Activated CD4-positive, alpha-beta memory T cell treated with anti-CD3 and anti-CD28 coated beads for 36 hours (primary cell): ENCODE measurements at regions not wholly inside any gene's neighbourhood (a gene's known extent, or its start where the extent isn't known, plus 50 kb on each side); places are given as distances from the start of the nearest gene placed in this dataset.

Experiments
- CTCF ChIA-PET: fragments of 350-600 bp; sonication (Branson Sonifier 250); formaldehyde crosslinking; loops from one replicate; lab custom pipeline; 2021; ENCODE audit warnings: antibody characterized with exemption, inconsistent platforms; lab: Charles Lee
- POLR2A ChIA-PET: fragments of 350-600 bp; sonication (Branson Sonifier 250); formaldehyde crosslinking; loops from one replicate; lab custom pipeline; 2021; ENCODE audit warnings: antibody characterized with exemption; lab: Charles Lee
- DNase-seq: peaks from one replicate; pipeline ENCODE4 v3.0.0-alpha.2; 2020
- H3K27ac Mint-ChIP-seq: one replicate; pipeline ENCODE4 v1.8.0; 2021; ENCODE audit warnings: mixed read lengths
- H3K27me3 Mint-ChIP-seq: one replicate; pipeline ENCODE4 v1.8.0; 2021; ENCODE audit warnings: mixed read lengths
- H3K36me3 Mint-ChIP-seq: one replicate; pipeline ENCODE4 v1.8.0; 2021; ENCODE audit warnings: mixed read lengths
- H3K4me1 Mint-ChIP-seq: one replicate; pipeline ENCODE4 v1.8.0; 2021; ENCODE audit warnings: low read depth, mixed read lengths
- H3K4me3 Mint-ChIP-seq: one replicate; pipeline ENCODE4 v1.8.0; 2021; ENCODE audit warnings: mild to moderate bottlenecking, mixed read lengths
- H3K9me3 Mint-ChIP-seq: one replicate; pipeline ENCODE4 v1.8.0; 2021; ENCODE audit warnings: mixed read lengths
- intact Hi-C: fragments of 100-400 bp; cut with micrococcal nuclease; formaldehyde crosslinking; loops from one replicate; pipeline ENCODE4 v1.15.1; 2023

GRCh38 chr1:82921759-82922158 is 1077.2 kb downstream of the TTLL7 start:
- no peaks in the 10 kb centered on the region for H3K36me3 Mint-ChIP-seq
- H3K27ac Mint-ChIP-seq = no peak overlapping the region
- no peak for DNase-seq
- H3K4me1 Mint-ChIP-seq = no peaks in the 10 kb centered on the region
- intact Hi-C loops = no loop called here
- H3K27me3 Mint-ChIP-seq = no peaks in the 10 kb centered on the region
- H3K9me3 Mint-ChIP-seq = no peaks in the 10 kb centered on the region
- ChIA-PET POLR2A (no interaction called here), CTCF (no interaction called here)
- no peak overlapping the region for H3K4me3 Mint-ChIP-seq

GRCh38 chr1:82920418-82921248 is 1078.3 kb downstream of the TTLL7 start:
- H3K27ac Mint-ChIP-seq = no peak overlapping the region
- H3K36me3 Mint-ChIP-seq = no peaks in the 10 kb centered on the region
- H3K27me3 Mint-ChIP-seq = no peaks in the 10 kb centered on the region
- intact Hi-C loops = no loop called here
- no peak for DNase-seq
- H3K4me1 Mint-ChIP-seq = no peaks in the 10 kb centered on the region
- POLR2A ChIA-PET = no interaction called here
- CTCF ChIA-PET = no interaction called here
- no peak overlapping the region for H3K4me3 Mint-ChIP-seq
- no peaks in the 10 kb centered on the region for H3K9me3 Mint-ChIP-seq

GRCh38 chr1:82919837-82920236 is 1079.1 kb downstream of the TTLL7 start:
- POLR2A ChIA-PET = no interaction called here
- no peak for DNase-seq
- Mint-ChIP-seq H3K4me1 (no peaks in the 10 kb centered on the region), H3K36me3 (no peaks in the 10 kb centered on the region), H3K27ac (no peak overlapping the region), H3K4me3 (no peak overlapping the region), H3K27me3 (no peaks in the 10 kb centered on the region), H3K9me3 (no peaks in the 10 kb centered on the region)
- CTCF ChIA-PET = no interaction called here
- intact Hi-C loops = no loop called here

GRCh38 chr1:82907313-82907712 is 1091.6 kb downstream of the TTLL7 start:
- DNase-seq = no peak
- Mint-ChIP-seq H3K9me3 (no peaks in the 10 kb centered on the region), H3K27me3 (no peaks in the 10 kb centered on the region), H3K36me3 (no peaks in the 10 kb centered on the region), H3K4me3 (no peak overlapping the region), H3K27ac (no peak overlapping the region), H3K4me1 (no peaks in the 10 kb centered on the region)
- POLR2A ChIA-PET = no interaction called here
- intact Hi-C loops = no loop called here
- CTCF ChIA-PET = no interaction called here

- H3K27ac Mint-ChIP-seq = no peak overlapping the region
- no peaks in the 10 kb centered on the region for H3K27me3 Mint-ChIP-seq
- H3K4me1 Mint-ChIP-seq = no peaks in the 10 kb centered on the region
- no peaks in the 10 kb centered on the region for H3K36me3 Mint-ChIP-seq
- H3K9me3 Mint-ChIP-seq = no peaks in the 10 kb centered on the region
- DNase-seq = no peak
- POLR2A ChIA-PET = no interaction called here
- intact Hi-C loops = no loop called here
- CTCF ChIA-PET = no interaction called here
- no peak overlapping the region for H3K4me3 Mint-ChIP-seq
These were observed 1095.3 kb downstream of the TTLL7 start for GRCh38 chr1:82903626-82904025.

GRCh38 chr1:82901561-82901960 is 1097.4 kb downstream of the TTLL7 start:
- Mint-ChIP-seq H3K9me3 (no peaks in the 10 kb centered on the region), H3K4me1 (no peaks in the 10 kb centered on the region), H3K27ac (no peak overlapping the region), H3K36me3 (no peaks in the 10 kb centered on the region), H3K4me3 (no peak overlapping the region), H3K27me3 (no peaks in the 10 kb centered on the region)
- no peak for DNase-seq
- ChIA-PET CTCF (no interaction called here), POLR2A (no interaction called here)
- intact Hi-C loops = no loop called here

GRCh38 chr1:82901118-82901517 is 1097.8 kb downstream of the TTLL7 start:
- no peak for DNase-seq
- no peaks in the 10 kb centered on the region for H3K4me1 Mint-ChIP-seq
- ChIA-PET CTCF (no interaction called here), POLR2A (no interaction called here)
- no peaks in the 10 kb centered on the region for H3K9me3 Mint-ChIP-seq
- intact Hi-C loops = no loop called here
- H3K4me3 Mint-ChIP-seq = no peak overlapping the region
- H3K27ac Mint-ChIP-seq = no peak overlapping the region
- no peaks in the 10 kb centered on the region for H3K27me3 Mint-ChIP-seq
- no peaks in the 10 kb centered on the region for H3K36me3 Mint-ChIP-seq

GRCh38 chr1:82899017-82899416 is 1098.3 kb downstream of the ADGRL2 start:
- Mint-ChIP-seq H3K27me3 (no peaks in the 10 kb centered on the region), H3K9me3 (no peaks in the 10 kb centered on the region), H3K4me3 (no peak overlapping the region), H3K27ac (no peak overlapping the region), H3K4me1 (no peaks in the 10 kb centered on the region), H3K36me3 (no peaks in the 10 kb centered on the region)
- intact Hi-C loops = no loop called here
- POLR2A ChIA-PET = no interaction called here
- DNase-seq = no peak
- CTCF ChIA-PET = no interaction called here

GRCh38 chr1:82897549-82897948 is 1096.8 kb downstream of the ADGRL2 start:
- no peaks in the 10 kb centered on the region for H3K36me3 Mint-ChIP-seq
- H3K9me3 Mint-ChIP-seq = no peaks in the 10 kb centered on the region
- H3K27me3 Mint-ChIP-seq = no peaks in the 10 kb centered on the region
- no peak overlapping the region for H3K27ac Mint-ChIP-seq
- H3K4me3 Mint-ChIP-seq = no peak overlapping the region
- ChIA-PET CTCF (no interaction called here), POLR2A (no interaction called here)
- DNase-seq = no peak
- no peaks in the 10 kb centered on the region for H3K4me1 Mint-ChIP-seq
- intact Hi-C loops = no loop called here

- ChIA-PET CTCF (no interaction called here), POLR2A (no interaction called here)
- Mint-ChIP-seq H3K4me1 (no peaks in the 10 kb centered on the region), H3K27me3 (no peaks in the 10 kb centered on the region), H3K36me3 (no peaks in the 10 kb centered on the region), H3K4me3 (no peak overlapping the region), H3K9me3 (no peaks in the 10 kb centered on the region), H3K27ac (no peak overlapping the region)
- DNase-seq = no peak
- intact Hi-C loops = no loop called here
These were observed 1095.3 kb downstream of the ADGRL2 start for GRCh38 chr1:82896036-82896435.

- no peaks in the 10 kb centered on the region for H3K36me3 Mint-ChIP-seq
- DNase-seq = no peak
- CTCF ChIA-PET = no interaction called here
- no peaks in the 10 kb centered on the region for H3K4me1 Mint-ChIP-seq
- H3K9me3 Mint-ChIP-seq = no peaks in the 10 kb centered on the region
- H3K27me3 Mint-ChIP-seq = no peaks in the 10 kb centered on the region
- intact Hi-C loops = no loop called here
- no peak overlapping the region for H3K4me3 Mint-ChIP-seq
- POLR2A ChIA-PET = interaction anchor here (0.6 kb wide), 1 partner anchor 753 kb away, joined by 3 read pairs; no protein-coding TSS in a partner anchor
- no peak overlapping the region for H3K27ac Mint-ChIP-seq
These were observed 1093.9 kb downstream of the ADGRL2 start for GRCh38 chr1:82894635-82895034.

- CTCF ChIA-PET = no interaction called here
- Mint-ChIP-seq H3K4me3 (no peak overlapping the region), H3K27ac (no peak overlapping the region), H3K36me3 (no peaks in the 10 kb centered on the region), H3K9me3 (no peaks in the 10 kb centered on the region), H3K27me3 (no peaks in the 10 kb centered on the region), H3K4me1 (no peaks in the 10 kb centered on the region)
- DNase-seq = no peak
- intact Hi-C loops = no loop called here
- POLR2A ChIA-PET = no interaction called here
These were observed 1093.2 kb downstream of the ADGRL2 start for GRCh38 chr1:82893712-82894470.

- Mint-ChIP-seq H3K27me3 (no peaks in the 10 kb centered on the region), H3K36me3 (no peaks in the 10 kb centered on the region)
- no peak for DNase-seq
These were observed 1079.8 kb downstream of the ADGRL2 start for GRCh38 chr1:82880506-82880905.

More at GRCh38 chr1:82880506-82880905, 1079.8 kb downstream of the ADGRL2 start:
- Mint-ChIP-seq H3K27ac (no peak overlapping the region), H3K9me3 (no peaks in the 10 kb centered on the region), H3K4me1 (no peaks in the 10 kb centered on the region), H3K4me3 (no peak overlapping the region)
- ChIA-PET POLR2A (no interaction called here), CTCF (no interaction called here)
- intact Hi-C loops = no loop called here
